MV-4-11 (cell line): ENCODE measurements at regions not wholly inside any gene's neighbourhood (a gene's known extent, or its start where the extent isn't known, plus 50 kb on each side); places are given as distances from the start of the nearest gene placed in this dataset.

Experiments
- DNase-seq: peaks from one replicate; lab custom pipeline; 2025; lab: John Stamatoyannopoulos, UW

- no peak for DNase-seq
Measured at GRCh38 chr16:85971902-85972638, 73.1 kb downstream of the IRF8 start.

GRCh38 chr16:85974428-85975375, 75.7 kb downstream of the IRF8 start:
- no peak for DNase-seq

GRCh38 chr16:85975451-85975981, 76.6 kb downstream of the IRF8 start:
- DNase-seq: peak; percentile 44

DNA sequence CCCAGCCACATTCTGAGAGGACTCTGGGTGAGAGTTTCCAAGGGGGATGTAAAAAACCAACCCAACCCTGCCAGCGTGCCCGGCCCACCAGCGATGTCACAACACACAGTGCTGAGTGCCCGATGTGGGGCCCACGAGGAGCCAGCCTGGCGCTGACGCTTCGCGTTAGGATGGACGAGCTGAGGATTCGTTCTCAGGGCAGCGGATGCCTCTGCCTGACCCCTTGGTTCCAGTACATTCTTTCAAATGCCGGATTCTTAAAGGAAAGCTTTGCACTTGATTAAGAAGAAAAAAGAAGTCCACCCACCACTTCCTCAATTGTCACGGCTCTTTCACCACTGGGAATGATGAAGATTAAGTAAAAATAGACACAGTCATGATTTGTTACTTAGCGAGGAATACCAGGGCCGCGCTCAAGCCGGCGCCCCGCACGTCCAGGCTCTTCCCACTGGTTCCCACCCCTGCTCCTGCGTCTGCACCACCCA, 79.4 kb downstream of the IRF8 start:
- peak; percentile 95 for DNase-seq

GRCh38 chr16:85978976-85979375, 80.0 kb downstream of the IRF8 start:
- peak; percentile 20 for DNase-seq

DNA sequence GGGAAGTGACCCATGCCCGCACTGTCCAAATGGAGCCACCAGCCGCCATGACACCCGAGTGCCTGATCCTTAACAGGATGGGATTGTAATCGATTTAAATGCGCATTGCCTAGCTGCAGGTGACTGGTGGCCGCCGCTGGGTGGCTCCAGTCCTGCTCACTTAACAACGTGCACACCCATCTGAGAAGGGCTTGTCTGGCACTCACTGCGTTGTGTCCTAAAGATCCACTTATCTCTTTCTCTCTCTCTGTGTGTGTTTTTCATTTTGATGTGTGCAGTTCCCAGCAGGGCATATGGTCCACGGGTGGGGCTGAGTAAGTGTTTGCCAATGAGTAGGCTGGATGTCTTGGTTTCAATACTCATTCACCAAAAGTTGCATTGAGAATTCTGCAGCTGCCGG, 80.6 kb downstream of the IRF8 start:
- DNase-seq: no peak

GRCh38 chr16:85980686-85981085, 81.7 kb downstream of the IRF8 start:
- no peak for DNase-seq

GRCh38 chr16:85981826-85982562, 83.0 kb downstream of the IRF8 start:
- DNase-seq: no peak

- DNase-seq: peak; percentile 97
Measured at GRCh38 chr16:85982563-85982939, 83.6 kb downstream of the IRF8 start.

GRCh38 chr16:85983064-85983463, 84.1 kb downstream of the IRF8 start:
- DNase-seq: no peak

DNA sequence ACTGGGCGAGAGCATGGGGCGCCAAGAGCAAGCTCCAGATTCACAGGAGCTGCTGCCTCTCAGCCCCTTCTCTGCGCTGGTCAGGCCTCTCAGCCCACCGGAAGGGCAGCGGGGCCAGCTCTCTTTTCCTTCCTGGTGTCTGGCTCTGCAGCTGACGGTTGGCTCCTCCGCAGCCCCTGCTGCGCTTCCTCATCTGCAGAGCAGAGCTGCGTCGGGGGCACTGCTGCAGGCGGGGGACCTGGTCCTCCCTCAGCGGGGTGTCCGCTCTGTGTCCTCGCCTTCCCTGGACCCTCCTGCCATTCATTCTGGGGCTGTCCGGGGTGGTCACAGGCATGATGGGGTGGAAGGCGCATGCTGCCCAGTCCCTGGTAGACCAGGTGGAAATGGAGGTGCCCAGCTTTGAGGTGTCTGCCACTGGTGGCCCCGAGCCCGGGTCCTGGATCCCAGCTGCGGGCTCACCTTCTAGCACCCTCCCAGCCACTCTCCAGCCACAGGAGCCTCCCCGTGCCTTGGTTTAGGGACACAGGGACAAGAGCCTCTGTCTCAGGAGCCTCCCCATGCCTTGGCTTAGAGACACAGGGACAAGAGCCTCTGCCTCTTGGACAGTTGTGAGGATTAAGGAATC, 84.8 kb downstream of the IRF8 start:
- DNase-seq: peak; percentile 80

GRCh38 chr16:85984231-85984880, 85.4 kb downstream of the IRF8 start:
- DNase-seq: peak; percentile 68

DNA sequence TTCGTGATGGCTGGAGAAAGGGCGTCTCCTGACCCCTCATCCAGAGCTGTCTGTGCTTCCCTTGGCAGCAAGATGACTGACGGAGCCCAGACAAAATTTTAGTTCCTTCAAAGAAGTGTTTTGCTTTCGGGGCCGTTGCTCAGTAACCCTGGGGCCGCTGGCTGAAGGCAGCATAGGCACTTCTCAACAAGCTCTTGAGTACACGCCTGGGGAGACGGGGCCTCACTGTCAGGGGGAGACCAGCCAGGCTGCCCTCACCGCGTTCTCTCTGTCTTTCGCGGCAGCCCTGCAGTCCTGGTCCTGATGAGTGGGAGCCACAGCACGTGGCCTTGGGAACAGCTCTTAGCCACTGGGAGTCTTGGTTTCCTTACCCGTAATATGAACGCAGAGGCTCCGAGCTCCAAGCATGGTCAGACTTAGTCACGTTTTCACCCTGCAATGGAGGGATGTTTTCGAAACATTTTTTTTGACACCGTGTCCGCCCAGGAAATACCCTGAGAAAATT, 86.0 kb downstream of the IRF8 start:
- DNase-seq: peak; percentile 82

DNA sequence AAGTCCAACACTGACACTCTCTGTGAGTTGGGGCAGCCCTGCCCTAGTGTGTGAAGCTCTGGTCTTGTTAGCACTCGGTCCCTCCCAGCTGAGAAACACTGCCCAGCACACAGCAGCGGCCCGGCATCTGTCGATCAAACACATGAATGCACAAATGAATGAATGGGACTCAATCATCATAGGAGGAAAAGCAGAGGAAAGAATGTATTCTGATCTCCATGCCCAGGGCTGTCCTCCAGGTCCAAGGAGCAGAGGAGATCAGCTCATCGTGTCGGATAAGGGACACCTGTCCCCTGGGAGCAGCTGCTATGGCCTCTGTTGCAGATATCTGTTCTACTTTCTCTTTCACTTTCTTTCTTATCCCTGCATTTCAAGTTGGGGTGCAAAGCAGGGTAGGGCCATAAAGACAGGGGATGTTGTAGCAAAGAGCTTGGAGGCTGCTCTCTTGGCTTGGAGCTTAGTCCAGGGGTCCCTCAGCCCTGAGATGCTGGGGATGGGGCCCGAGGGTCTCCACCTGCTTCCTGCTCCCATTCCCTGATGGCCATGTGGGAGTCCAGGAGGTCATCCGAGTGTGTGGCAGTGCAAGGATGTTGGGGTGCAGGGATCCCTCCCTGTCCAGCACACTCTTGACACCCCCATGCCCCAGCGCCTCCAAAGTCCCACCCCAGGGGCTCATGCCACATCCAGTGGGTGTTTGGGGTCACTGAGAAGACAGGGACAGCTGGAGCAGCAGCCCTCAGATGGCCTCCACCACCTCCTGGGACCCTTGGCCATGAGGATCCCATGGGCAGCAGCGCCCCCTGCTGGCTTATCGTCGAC, 88.2 kb downstream of the IRF8 start:
- peak; percentile 26 for DNase-seq

DNA sequence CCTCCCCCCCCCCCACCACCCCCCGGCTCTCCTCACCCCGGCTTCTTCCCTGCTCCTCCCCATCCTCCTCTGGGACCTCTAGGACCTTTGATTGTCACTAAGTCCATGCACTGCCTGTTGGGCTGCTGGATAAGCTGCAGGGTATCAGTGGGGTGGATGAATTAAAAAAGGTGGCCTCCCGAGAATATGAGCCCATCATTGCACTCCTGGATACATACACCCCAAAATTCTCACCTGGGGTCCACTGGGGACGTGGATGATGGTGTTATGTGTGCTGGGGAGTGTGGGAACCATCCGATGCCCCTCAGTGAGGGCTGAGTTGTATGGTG, 88.8 kb downstream of the IRF8 start:
- DNase-seq: no peak

DNA sequence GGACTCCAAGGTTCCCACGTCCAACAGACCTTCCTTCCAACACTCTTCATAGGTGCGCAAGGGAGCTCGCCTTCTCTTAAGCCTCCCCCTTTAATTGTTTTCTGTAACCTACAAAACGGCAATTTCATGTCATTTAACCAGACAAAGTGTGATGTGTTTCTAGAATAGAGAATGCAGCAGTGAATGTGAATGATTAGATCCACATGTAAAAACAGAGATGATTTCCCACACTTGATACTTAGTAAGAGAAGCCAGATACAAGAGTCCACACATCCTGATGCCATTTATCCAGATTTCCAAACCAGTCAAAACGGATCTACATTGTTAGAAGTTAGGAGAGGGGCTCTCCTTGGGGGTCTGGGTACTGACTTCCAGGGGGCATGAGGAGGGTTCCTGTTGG, 89.3 kb downstream of the IRF8 start:
- no peak for DNase-seq

GRCh38 chr16:85988723-85989313, 89.9 kb downstream of the IRF8 start:
- no peak for DNase-seq

DNA sequence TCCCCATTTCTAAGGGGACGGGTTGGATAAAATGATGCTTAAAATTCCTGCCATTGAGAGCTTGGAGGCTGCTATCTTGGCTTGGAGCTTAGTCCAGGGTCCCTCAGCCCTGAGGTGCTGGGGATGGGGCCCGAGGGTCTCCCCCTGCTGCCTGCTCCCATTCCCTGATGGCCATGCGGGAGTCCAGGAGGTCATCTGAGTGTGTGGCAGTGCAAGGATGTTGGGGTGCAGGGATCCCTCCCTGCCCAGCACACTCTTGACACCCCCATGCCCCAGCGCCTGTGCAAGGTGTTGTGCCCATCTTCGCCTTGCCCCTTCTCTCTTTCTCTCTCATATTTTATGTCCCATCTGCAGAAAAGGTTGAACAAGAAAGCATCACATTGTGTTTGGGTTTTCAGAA, 90.4 kb downstream of the IRF8 start:
- no peak for DNase-seq

DNA sequence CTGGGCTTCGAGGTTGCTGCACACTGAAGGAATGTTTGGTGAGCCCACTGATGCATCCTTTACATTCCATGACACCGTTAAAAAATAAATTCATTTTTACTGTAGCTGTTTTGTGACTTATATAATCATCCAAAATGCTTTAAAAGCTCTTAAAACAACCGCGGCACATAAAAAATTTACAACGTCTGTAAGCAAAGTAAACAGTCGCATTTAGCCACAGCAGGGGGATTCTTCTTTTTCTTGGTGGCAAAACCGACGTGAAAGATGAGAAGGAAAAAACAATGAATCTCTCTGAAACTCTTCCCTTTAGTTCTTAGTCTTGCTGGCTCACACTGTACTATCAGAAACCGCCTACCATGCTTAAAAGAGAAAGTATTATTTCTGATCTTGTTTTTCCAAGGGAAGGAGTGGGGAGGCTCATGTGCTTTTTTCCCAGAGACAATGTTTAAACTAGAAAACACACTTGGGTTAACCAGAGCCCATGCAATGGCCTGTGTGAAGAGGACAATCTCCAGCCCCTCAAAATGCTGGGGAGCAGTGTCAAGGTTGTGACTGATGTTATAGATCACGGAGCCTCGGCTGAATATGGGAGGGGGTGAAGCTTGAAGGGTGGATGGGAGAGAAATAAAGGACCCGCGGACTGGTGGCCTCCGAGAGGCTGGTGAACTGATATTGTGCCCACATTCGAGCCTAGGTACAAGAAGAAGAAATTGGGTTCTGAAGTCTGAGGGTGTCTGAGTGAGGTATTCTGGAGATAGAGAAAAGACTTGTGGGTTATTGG, 91.1 kb downstream of the IRF8 start:
- no peak for DNase-seq
